Calu3 (cell line): ENCODE measurements at regions not wholly inside any gene's neighbourhood (a gene's known extent, or its start where the extent isn't known, plus 50 kb on each side); places are given as distances from the start of the nearest gene placed in this dataset.

ENCODE experiments used
- BruUV-seq: library from RNA; stranded (reverse); fragments of 400-500 nt; replicated peaks from 2 replicates; lab custom pipeline; 2021; lab: Mats Ljungman, UMichigan
- CTCF ChIA-PET: fragments of 300-600 bp; sonication (Branson Sonifier 250); formaldehyde crosslinking; loops from one replicate; lab custom pipeline; 2022; ENCODE audit warnings: antibody characterized with exemption; lab: Charles Lee
- DNase-seq: peaks from one replicate; pipeline ENCODE4 v3.0.0; 2022
- H3K27ac Mint-ChIP-seq: one replicate; pipeline ENCODE4 v1.8.0; 2022; ENCODE audit warnings: mixed read lengths; ENCODE audit not compliant: unreplicated experiment
- H3K27me3 Mint-ChIP-seq: one replicate; pipeline ENCODE4 v1.8.0; 2022; ENCODE audit warnings: mixed read lengths; ENCODE audit not compliant: unreplicated experiment
- H3K36me3 Mint-ChIP-seq: one replicate; pipeline ENCODE4 v1.8.0; 2022; ENCODE audit warnings: mild to moderate bottlenecking, moderate library complexity, mixed read lengths; ENCODE audit not compliant: insufficient read depth, unreplicated experiment
- H3K4me1 Mint-ChIP-seq: one replicate; pipeline ENCODE4 v1.8.0; 2022; ENCODE audit warnings: mild to moderate bottlenecking, low read depth, mixed read lengths; ENCODE audit not compliant: unreplicated experiment
- H3K4me3 Mint-ChIP-seq: one replicate; pipeline ENCODE4 v1.8.0; 2022; ENCODE audit warnings: mild to moderate bottlenecking, low read depth, moderate library complexity, mixed read lengths; ENCODE audit not compliant: unreplicated experiment
- H3K9me3 Mint-ChIP-seq: one replicate; pipeline ENCODE4 v1.8.0; 2022; ENCODE audit warnings: low read depth, mixed read lengths; ENCODE audit not compliant: unreplicated experiment
- CTCF ChIP-seq: fragments of 200-600 bp; IDR thresholded peaks from one replicate; pipeline ENCODE4 v1.8.0; 2022; ENCODE audit warnings: antibody characterized with exemption; ENCODE audit not compliant: unreplicated experiment
- intact Hi-C: fragments of 100-400 bp; cut with micrococcal nuclease; formaldehyde crosslinking; loops from one replicate; pipeline ENCODE4 v1.10.0; 2022; ENCODE audit not compliant: unreplicated experiment

- Mint-ChIP-seq H3K27me3 (no peaks in the 10 kb centered on the region), H3K27ac (no peak overlapping the region), H3K4me3 (no peak overlapping the region), H3K36me3 (no peaks in the 10 kb centered on the region), H3K4me1 (no peaks in the 10 kb centered on the region), H3K9me3 (peaks cover 5% of the 10 kb centered on the region)
- no TSS peak for BruUV-seq
- intact Hi-C loops, result no loop called here
- DNase-seq, result no peak
- TF ChIP-seq CTCF, result no peak
- CTCF ChIA-PET, result interaction anchor here (0.5 kb wide), 1 partner anchor 1006 kb away, joined by 3 read pairs; no protein-coding TSS in a partner anchor
Measured at GRCh38 chr5:56596155-56596554, 219.2 kb upstream of the MAP3K1 start.

GRCh38 chr5:56595566-56595965 lies 219.8 kb upstream of the MAP3K1 start:
- no peak for TF ChIP-seq CTCF
- H3K4me1 Mint-ChIP-seq, result no peaks in the 10 kb centered on the region
- H3K27me3 Mint-ChIP-seq, result no peaks in the 10 kb centered on the region
- BruUV-seq, result no TSS peak
- no peak for DNase-seq
- intact Hi-C loops, result no loop called here
- H3K4me3 Mint-ChIP-seq, result no peak overlapping the region
- H3K9me3 Mint-ChIP-seq, result peaks cover 5% of the 10 kb centered on the region
- H3K27ac Mint-ChIP-seq, result no peak overlapping the region
- CTCF ChIA-PET, result interaction anchor here (0.5 kb wide), 1 partner anchor 1006 kb away, joined by 3 read pairs; no protein-coding TSS in a partner anchor
- H3K36me3 Mint-ChIP-seq, result no peaks in the 10 kb centered on the region

GRCh38 chr5:56594792-56595191 lies 220.6 kb upstream of the MAP3K1 start:
- Mint-ChIP-seq H3K36me3 (no peaks in the 10 kb centered on the region), H3K9me3 (peaks cover 5% of the 10 kb centered on the region), H3K4me3 (no peak overlapping the region), H3K4me1 (no peaks in the 10 kb centered on the region), H3K27ac (no peak overlapping the region), H3K27me3 (no peaks in the 10 kb centered on the region)
- no TSS peak for BruUV-seq
- CTCF ChIA-PET, result no interaction called here
- intact Hi-C loops, result no loop called here
- DNase-seq, result no peak
- TF ChIP-seq CTCF, result no peak

- H3K27ac Mint-ChIP-seq, result no peak overlapping the region
- intact Hi-C loops, result no loop called here
- H3K9me3 Mint-ChIP-seq, result peaks cover 3% of the 10 kb centered on the region
- H3K27me3 Mint-ChIP-seq, result no peaks in the 10 kb centered on the region
- no peak for TF ChIP-seq CTCF
- BruUV-seq, result no TSS peak
- CTCF ChIA-PET, result no interaction called here
- H3K4me1 Mint-ChIP-seq, result no peaks in the 10 kb centered on the region
- H3K4me3 Mint-ChIP-seq, result no peak overlapping the region
- no peaks in the 10 kb centered on the region for H3K36me3 Mint-ChIP-seq
- no peak for DNase-seq
Measured at GRCh38 chr5:56591081-56591480, 224.3 kb upstream of the MAP3K1 start.
